ENCODE measurements at regions not wholly inside any gene's neighbourhood (a gene's known extent, or its start where the extent isn't known, plus 50 kb on each side); places are given as distances from the start of the nearest gene placed in this dataset.
"Not testable (repeated sequence)": the region's sequence is repeated elsewhere in the genome, so short reads cannot be mapped to it uniquely, and the experiment has no call there.

DNA sequence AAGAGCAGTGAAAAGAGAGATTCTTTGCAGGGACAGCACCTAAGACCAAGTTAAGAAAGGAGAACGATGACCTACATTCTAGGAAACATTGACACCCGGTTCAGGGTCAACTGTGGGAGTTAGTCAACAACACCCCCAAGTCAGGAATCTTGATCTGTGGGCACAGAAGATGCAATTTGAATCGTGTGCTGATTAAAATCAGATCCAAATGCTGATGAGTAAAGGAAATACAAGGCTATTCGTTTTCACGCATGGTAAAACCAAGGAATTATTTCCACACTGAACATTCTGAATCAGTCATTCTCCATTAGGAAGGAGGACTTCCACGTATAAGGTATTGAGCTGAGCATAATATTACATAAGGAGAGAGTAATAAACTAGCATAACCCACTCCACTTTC, 124.2 kb downstream of the COPS8 start:
- Histone ChIP-seq H3K9ac (ENCODE audit: insufficient read length, low read depth) (no peak overlapping the region), H3K36me3 (ENCODE audit: insufficient read depth, insufficient read length, low read length) (no peaks in the 10 kb centered on the region), H3K4me1 (ENCODE audit: insufficient read depth, insufficient read length) (peaks cover 9% of the 10 kb centered on the region), H3K4me3 (ENCODE audit: insufficient read length, low read depth) (no peak overlapping the region), H3K9me3 (ENCODE audit: insufficient read depth, low read length) (peaks cover 12% of the 10 kb centered on the region; the same call in 1 of the 2 replicates), H3K27me3 (ENCODE audit: insufficient read depth, insufficient read length) (no peaks in the 10 kb centered on the region)
- TF ChIP-seq YY1 (IDR thresholded peaks at IDR 0.05; ENCODE audit: insufficient read depth, insufficient read length) (no peak), ZNF274 (IDR thresholded peaks at IDR 0.05; ENCODE audit: low read depth, low read length) (no peak), SUZ12 (IDR thresholded peaks at IDR 0.05; ENCODE audit: extremely low read depth, insufficient read depth, insufficient read length) (no peak)
- DNase-seq (ENCODE audit: low read depth, low spot score): no peak

GRCh38 chr2:237210297-237210696, 124.6 kb downstream of the COPS8 start:
- no peak overlapping the region for H3K4me3 ChIP-seq (ENCODE audit: insufficient read length, low read depth)
- DNase-seq (ENCODE audit: low read depth, low spot score): no peak
- peaks cover 5% of the 10 kb centered on the region for H3K4me1 ChIP-seq (ENCODE audit: insufficient read depth, insufficient read length)
- H3K9ac ChIP-seq (ENCODE audit: insufficient read length, low read depth): no peak overlapping the region
- no peak for TF ChIP-seq SUZ12 (IDR thresholded peaks at IDR 0.05; ENCODE audit: extremely low read depth, insufficient read depth, insufficient read length)
- TF ChIP-seq ZNF274 (IDR thresholded peaks at IDR 0.05; ENCODE audit: low read depth, low read length): no peak
- H3K36me3 ChIP-seq (ENCODE audit: insufficient read depth, insufficient read length, low read length): no peaks in the 10 kb centered on the region
- peaks cover 12% of the 10 kb centered on the region; the same call in 1 of the 2 replicates for H3K9me3 ChIP-seq (ENCODE audit: insufficient read depth, low read length)
- H3K27me3 ChIP-seq (ENCODE audit: insufficient read depth, insufficient read length): no peaks in the 10 kb centered on the region

DNA sequence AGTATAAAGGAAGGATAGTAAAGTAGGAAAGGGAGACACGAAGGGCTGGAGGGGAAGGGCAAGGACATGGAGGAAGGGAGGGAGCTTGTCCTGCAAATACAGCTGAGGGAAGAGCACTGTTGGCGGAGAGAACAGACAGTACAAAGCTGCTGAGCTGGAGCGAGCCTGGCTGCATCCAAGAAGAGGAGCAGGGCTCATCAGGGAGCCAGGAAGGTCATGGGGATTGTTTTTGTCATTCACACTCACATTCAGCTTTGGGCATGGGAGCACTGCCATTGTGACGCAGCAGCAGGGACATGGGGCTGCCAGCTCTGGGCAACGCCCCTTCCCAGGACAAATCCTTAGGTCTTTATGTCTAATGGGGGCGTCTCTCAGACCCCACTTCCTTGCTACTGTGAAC, 125.1 kb downstream of the COPS8 start:
- Histone ChIP-seq H3K4me3 (ENCODE audit: insufficient read length, low read depth) (no peak overlapping the region), H3K9me3 (ENCODE audit: insufficient read depth, low read length) (peaks cover 12% of the 10 kb centered on the region; the same call in 1 of the 2 replicates), H3K9ac (ENCODE audit: insufficient read length, low read depth) (no peak overlapping the region), H3K27me3 (ENCODE audit: insufficient read depth, insufficient read length) (no peaks in the 10 kb centered on the region), H3K36me3 (ENCODE audit: insufficient read depth, insufficient read length, low read length) (no peaks in the 10 kb centered on the region), H3K4me1 (ENCODE audit: insufficient read depth, insufficient read length) (peaks cover 4% of the 10 kb centered on the region)
- DNase-seq (ENCODE audit: low read depth, low spot score): no peak
- no peak for TF ChIP-seq YY1 (IDR thresholded peaks at IDR 0.05; ENCODE audit: insufficient read depth, insufficient read length)
- TF ChIP-seq SUZ12 (IDR thresholded peaks at IDR 0.05; ENCODE audit: extremely low read depth, insufficient read depth, insufficient read length): no peak
- TF ChIP-seq ZNF274 (IDR thresholded peaks at IDR 0.05; ENCODE audit: low read depth, low read length): no peak

GRCh38 chr2:237212356-237213279, 126.9 kb downstream of the COPS8 start:
- not testable (repeated sequence) for H3K36me3 ChIP-seq (ENCODE audit: insufficient read depth, insufficient read length, low read length); DNase-seq (ENCODE audit: low read depth, low spot score); H3K4me3 ChIP-seq (ENCODE audit: insufficient read length, low read depth); H3K9ac ChIP-seq (ENCODE audit: insufficient read length, low read depth); H3K4me1 ChIP-seq (ENCODE audit: insufficient read depth, insufficient read length); H3K27me3 ChIP-seq (ENCODE audit: insufficient read depth, insufficient read length)
- H3K9me3 ChIP-seq (ENCODE audit: insufficient read depth, low read length): peaks cover 12% of the 10 kb centered on the region; the same call in 1 of the 2 replicates

GRCh38 chr2:237213315-237214022, 127.8 kb downstream of the COPS8 start:
- Histone ChIP-seq H3K27me3 (ENCODE audit: insufficient read depth, insufficient read length) (no peaks in the 10 kb centered on the region), H3K4me1 (ENCODE audit: insufficient read depth, insufficient read length) (peaks cover 4% of the 10 kb centered on the region), H3K9ac (ENCODE audit: insufficient read length, low read depth) (no peak overlapping the region), H3K36me3 (ENCODE audit: insufficient read depth, insufficient read length, low read length) (no peaks in the 10 kb centered on the region), H3K4me3 (ENCODE audit: insufficient read length, low read depth) (no peak overlapping the region), H3K9me3 (ENCODE audit: insufficient read depth, low read length) (peaks cover 12% of the 10 kb centered on the region; the same call in 1 of the 2 replicates)
- DNase-seq (ENCODE audit: low read depth, low spot score): no peak
- no peak for TF ChIP-seq YY1 (IDR thresholded peaks at IDR 0.05; ENCODE audit: insufficient read depth, insufficient read length)
- no peak for TF ChIP-seq ZNF274 (IDR thresholded peaks at IDR 0.05; ENCODE audit: low read depth, low read length)
- TF ChIP-seq SUZ12 (IDR thresholded peaks at IDR 0.05; ENCODE audit: extremely low read depth, insufficient read depth, insufficient read length): no peak

GRCh38 chr2:237214030-237214675, 128.5 kb downstream of the COPS8 start:
- peaks cover 12% of the 10 kb centered on the region; the same call in 1 of the 2 replicates for H3K9me3 ChIP-seq (ENCODE audit: insufficient read depth, low read length)
- H3K4me1 ChIP-seq (ENCODE audit: insufficient read depth, insufficient read length): peaks cover 4% of the 10 kb centered on the region
- no peaks in the 10 kb centered on the region for H3K36me3 ChIP-seq (ENCODE audit: insufficient read depth, insufficient read length, low read length)
- no peak for DNase-seq (ENCODE audit: low read depth, low spot score)
- H3K9ac ChIP-seq (ENCODE audit: insufficient read length, low read depth): no peak overlapping the region
- no peak overlapping the region for H3K4me3 ChIP-seq (ENCODE audit: insufficient read length, low read depth)
- TF ChIP-seq YY1 (IDR thresholded peaks at IDR 0.05; ENCODE audit: insufficient read depth, insufficient read length) (no peak), SUZ12 (IDR thresholded peaks at IDR 0.05; ENCODE audit: extremely low read depth, insufficient read depth, insufficient read length) (no peak), ZNF274 (IDR thresholded peaks at IDR 0.05; ENCODE audit: low read depth, low read length) (no peak)
- no peaks in the 10 kb centered on the region for H3K27me3 ChIP-seq (ENCODE audit: insufficient read depth, insufficient read length)

- peaks cover 4% of the 10 kb centered on the region for H3K4me1 ChIP-seq (ENCODE audit: insufficient read depth, insufficient read length)
- H3K9me3 ChIP-seq (ENCODE audit: insufficient read depth, low read length): peaks cover 12% of the 10 kb centered on the region; the same call in 1 of the 2 replicates
- H3K36me3 ChIP-seq (ENCODE audit: insufficient read depth, insufficient read length, low read length): no peaks in the 10 kb centered on the region
- TF ChIP-seq YY1 (IDR thresholded peaks at IDR 0.05; ENCODE audit: insufficient read depth, insufficient read length): no peak
- TF ChIP-seq SUZ12 (IDR thresholded peaks at IDR 0.05; ENCODE audit: extremely low read depth, insufficient read depth, insufficient read length): no peak
- no peak for TF ChIP-seq ZNF274 (IDR thresholded peaks at IDR 0.05; ENCODE audit: low read depth, low read length)
- DNase-seq (ENCODE audit: low read depth, low spot score): no peak
- H3K9ac ChIP-seq (ENCODE audit: insufficient read length, low read depth): no peak overlapping the region
- H3K27me3 ChIP-seq (ENCODE audit: insufficient read depth, insufficient read length): no peaks in the 10 kb centered on the region
- H3K4me3 ChIP-seq (ENCODE audit: insufficient read length, low read depth): no peak overlapping the region
Observed at GRCh38 chr2:237214963-237215362, 129.3 kb downstream of the COPS8 start.

Data from NT2/D1 (cell line).